ENCODE measurements at regions not wholly inside any gene's neighbourhood (a gene's known extent, or its start where the extent isn't known, plus 50 kb on each side); places are given as distances from the start of the nearest gene placed in this dataset.
"Not testable (repeated sequence)": the region's sequence is repeated elsewhere in the genome, so short reads cannot be mapped to it uniquely, and the experiment has no call there.

DNA sequence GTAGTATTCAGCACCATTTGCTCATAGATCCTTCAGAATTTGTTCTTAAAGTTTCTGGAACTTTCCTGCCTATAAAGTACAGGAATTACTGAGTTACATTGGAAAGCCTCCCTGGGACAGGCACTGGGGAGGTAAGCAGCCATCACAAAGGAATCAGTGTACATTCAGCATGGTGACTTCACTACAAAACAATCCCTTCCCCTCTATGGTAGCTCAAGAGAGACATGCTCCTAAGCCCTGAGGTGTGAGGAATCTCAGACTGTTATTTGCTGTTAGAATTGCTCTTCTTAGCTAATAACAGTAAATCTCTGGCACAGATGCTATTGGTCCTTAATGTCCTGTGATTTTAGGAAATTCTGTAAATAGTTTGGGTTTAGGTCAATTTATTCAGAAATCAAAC is 1898.0 kb upstream of the PCDH7 start:
- DNase-seq (no peak), ATAC-seq (ENCODE audit: low FRiP score) (no peak)
- no peaks in the 10 kb centered on the region for H3K4me1 ChIP-seq (ENCODE audit: control insufficient read depth in 1 of 2, insufficient read depth in 2 of 2, low read length in 2 of 2)
- intact Hi-C loops (cut with DNase I), result no loop called here
- H3K27me3 ChIP-seq (ENCODE audit: control insufficient read depth in 1 of 2, insufficient read depth in 2 of 2, low read length in 1 of 2), result no peaks in the 10 kb centered on the region
- no peaks in the 10 kb centered on the region for H3K36me3 ChIP-seq (ENCODE audit: control insufficient read depth in 1 of 2, insufficient read depth in 2 of 2, low read length in 1 of 2)
- H3K9me3 ChIP-seq (ENCODE audit: control insufficient read depth, low read length), result no peaks in the 10 kb centered on the region
- H3K27ac ChIP-seq (ENCODE audit: low read depth in 1 of 2, low read length in 2 of 2), result no peak overlapping the region
- H3K4me3 ChIP-seq (ENCODE audit: low read length in 2 of 2), result no peak overlapping the region

DNA sequence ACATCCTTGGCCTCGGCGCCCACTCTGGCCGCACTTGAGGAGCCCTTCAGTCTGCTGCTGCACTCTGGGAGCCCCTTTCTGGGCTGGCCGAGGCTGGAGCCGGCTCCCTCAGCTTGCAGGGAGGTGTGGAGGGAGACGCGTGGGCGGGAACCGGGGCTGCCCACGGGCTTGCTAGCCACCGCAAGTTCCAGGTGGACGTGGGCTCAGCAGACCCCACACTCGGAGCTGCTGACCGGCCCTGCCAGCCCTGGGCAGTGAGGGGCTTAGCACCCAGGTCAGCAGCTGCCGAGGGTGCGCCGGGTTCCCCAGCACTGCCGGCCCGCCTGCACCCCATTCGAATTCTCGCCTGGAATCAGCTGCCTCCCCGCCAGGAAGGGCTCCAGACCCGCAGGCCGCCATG is 1892.3 kb upstream of the PCDH7 start:
- ATAC-seq (ENCODE audit: low FRiP score) (no peak), DNase-seq (no peak)
- no peak overlapping the region for H3K4me3 ChIP-seq (ENCODE audit: low read length in 2 of 2)
- no peaks in the 10 kb centered on the region for H3K36me3 ChIP-seq (ENCODE audit: control insufficient read depth in 1 of 2, insufficient read depth in 2 of 2, low read length in 1 of 2)
- no peaks in the 10 kb centered on the region for H3K4me1 ChIP-seq (ENCODE audit: control insufficient read depth in 1 of 2, insufficient read depth in 2 of 2, low read length in 2 of 2)
- H3K9me3 ChIP-seq (ENCODE audit: control insufficient read depth, low read length), result no peaks in the 10 kb centered on the region
- no peaks in the 10 kb centered on the region for H3K27me3 ChIP-seq (ENCODE audit: control insufficient read depth in 1 of 2, insufficient read depth in 2 of 2, low read length in 1 of 2)
- WGBS, 2 donors, result 97% methylated on average over 24 of the region's 24 CpGs
- intact Hi-C loops (cut with DNase I), result no loop called here
- no peak overlapping the region for H3K27ac ChIP-seq (ENCODE audit: low read depth in 1 of 2, low read length in 2 of 2)

DNA sequence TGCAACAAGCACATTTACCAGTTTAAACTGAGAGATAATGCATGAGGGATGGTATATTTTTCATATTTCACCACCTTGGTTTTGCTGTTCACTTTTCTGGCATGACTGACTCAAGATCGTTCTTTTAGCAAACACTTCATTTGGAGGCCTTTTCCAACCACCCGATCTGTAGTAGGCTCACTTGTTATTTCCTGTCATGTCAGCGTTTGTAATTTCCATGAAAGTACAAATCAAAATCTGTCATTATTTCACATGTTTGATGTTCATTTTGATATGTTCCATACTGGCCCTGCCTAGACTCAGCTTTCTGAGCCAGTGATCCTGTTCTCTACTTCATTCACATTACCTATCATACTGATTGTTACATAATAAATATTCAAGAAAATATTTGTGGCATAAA is 1888.3 kb upstream of the PCDH7 start:
- H3K4me1 ChIP-seq (ENCODE audit: control insufficient read depth in 1 of 2, insufficient read depth in 2 of 2, low read length in 2 of 2), result no peaks in the 10 kb centered on the region
- intact Hi-C loops (cut with DNase I), result no loop called here
- WGBS, 2 donors, result 50 to 54% methylated on average over 3 of the region's 3 CpGs
- H3K27ac ChIP-seq (ENCODE audit: low read depth in 1 of 2, low read length in 2 of 2), result no peak overlapping the region
- H3K27me3 ChIP-seq (ENCODE audit: control insufficient read depth in 1 of 2, insufficient read depth in 2 of 2, low read length in 1 of 2), result no peaks in the 10 kb centered on the region
- ATAC-seq (ENCODE audit: low FRiP score) (no peak), DNase-seq (no peak)
- H3K9me3 ChIP-seq (ENCODE audit: control insufficient read depth, low read length), result no peaks in the 10 kb centered on the region
- no peak overlapping the region for H3K4me3 ChIP-seq (ENCODE audit: low read length in 2 of 2)
- no peaks in the 10 kb centered on the region for H3K36me3 ChIP-seq (ENCODE audit: control insufficient read depth in 1 of 2, insufficient read depth in 2 of 2, low read length in 1 of 2)

DNA sequence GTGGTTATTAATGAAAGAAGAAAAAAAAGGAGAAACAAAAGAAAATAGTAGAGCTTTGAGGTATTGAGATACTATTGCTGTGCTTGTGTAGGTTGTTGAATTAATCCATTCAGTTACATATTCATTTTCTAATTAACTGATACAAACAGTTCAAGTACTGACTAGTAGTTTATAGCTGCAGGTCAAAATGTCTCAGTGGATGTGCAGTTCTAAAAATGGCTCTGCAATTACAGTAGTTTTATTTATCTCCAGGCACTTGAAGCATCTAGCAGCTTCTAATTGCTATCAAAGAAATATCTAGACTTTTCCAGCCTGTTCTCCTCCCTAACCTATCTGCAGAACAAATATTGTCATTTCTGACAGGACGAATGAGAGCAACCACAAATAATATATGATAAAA is 1887.7 kb upstream of the PCDH7 start:
- no peaks in the 10 kb centered on the region for H3K9me3 ChIP-seq (ENCODE audit: control insufficient read depth, low read length)
- no peak for ATAC-seq (ENCODE audit: low FRiP score)
- WGBS, 2 donors, result 46 to 48% methylated on average over 1 of the region's 1 CpG

DNA sequence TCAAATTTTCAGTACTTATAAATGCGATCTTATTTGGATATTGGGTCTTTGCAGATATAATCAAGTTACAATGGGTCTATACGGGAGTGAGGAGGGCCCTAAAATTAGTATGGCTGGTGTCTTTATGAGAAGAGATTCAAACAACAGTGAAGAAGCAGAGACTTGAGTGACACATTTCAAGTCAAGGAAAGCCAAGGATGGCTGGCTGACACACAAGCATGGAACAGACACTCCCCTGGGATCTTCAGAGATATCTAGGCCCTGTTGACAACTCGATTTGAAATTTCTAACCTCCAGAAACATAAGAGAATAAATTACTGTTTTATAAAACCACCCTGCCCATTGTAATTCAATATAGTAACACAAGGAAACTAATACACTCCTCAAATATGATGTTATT is 1886.0 kb upstream of the PCDH7 start:
- Histone ChIP-seq H3K36me3 (ENCODE audit: control insufficient read depth in 1 of 2, insufficient read depth in 2 of 2, low read length in 1 of 2) (no peaks in the 10 kb centered on the region), H3K4me3 (ENCODE audit: low read length in 2 of 2) (no peak overlapping the region), H3K27ac (ENCODE audit: low read depth in 1 of 2, low read length in 2 of 2) (no peak overlapping the region), H3K4me1 (ENCODE audit: control insufficient read depth in 1 of 2, insufficient read depth in 2 of 2, low read length in 2 of 2) (no peaks in the 10 kb centered on the region), H3K27me3 (ENCODE audit: control insufficient read depth in 1 of 2, insufficient read depth in 2 of 2, low read length in 1 of 2) (no peaks in the 10 kb centered on the region), H3K9me3 (ENCODE audit: control insufficient read depth, low read length) (no peaks in the 10 kb centered on the region)
- intact Hi-C loops (cut with DNase I), result no loop called here
- ATAC-seq (ENCODE audit: low FRiP score), result no peak
- no peak for DNase-seq
- 67 to 75% methylated on average over 3 of the region's 3 CpGs for WGBS, 2 donors

More for the DNA sequence above, 1887.7 kb upstream of the PCDH7 start:
- H3K4me3 ChIP-seq (ENCODE audit: low read length in 2 of 2), result no peak overlapping the region
- no peaks in the 10 kb centered on the region for H3K4me1 ChIP-seq (ENCODE audit: control insufficient read depth in 1 of 2, insufficient read depth in 2 of 2, low read length in 2 of 2)
- H3K36me3 ChIP-seq (ENCODE audit: control insufficient read depth in 1 of 2, insufficient read depth in 2 of 2, low read length in 1 of 2), result no peaks in the 10 kb centered on the region
- no peak for DNase-seq
- no peak overlapping the region for H3K27ac ChIP-seq (ENCODE audit: low read depth in 1 of 2, low read length in 2 of 2)
- no peaks in the 10 kb centered on the region for H3K27me3 ChIP-seq (ENCODE audit: control insufficient read depth in 1 of 2, insufficient read depth in 2 of 2, low read length in 1 of 2)
- intact Hi-C loops (cut with DNase I), result no loop called here

DNA sequence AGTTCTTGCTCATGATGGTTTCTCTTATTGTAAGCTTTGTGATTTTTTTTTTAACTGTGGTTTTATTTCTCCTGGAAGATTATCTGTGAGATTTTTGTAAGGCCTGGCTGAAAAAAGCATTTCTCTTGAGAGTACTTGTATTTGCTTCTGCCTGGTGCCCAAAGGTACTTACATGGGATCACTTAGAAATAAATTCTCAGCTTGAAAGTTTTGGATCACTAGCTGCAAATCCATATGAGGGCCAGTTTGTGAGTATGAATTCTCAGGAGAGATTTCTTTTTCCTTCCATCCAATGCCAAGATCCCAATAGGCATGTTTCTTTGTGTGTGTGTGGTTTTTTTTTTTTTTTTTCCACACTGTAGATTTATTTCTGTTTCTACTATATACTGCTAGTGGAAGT is 1884.7 kb upstream of the PCDH7 start:
- no peak for ATAC-seq (ENCODE audit: low FRiP score)
- intact Hi-C loops (cut with DNase I), result no loop called here
- Histone ChIP-seq H3K27me3 (ENCODE audit: control insufficient read depth in 1 of 2, insufficient read depth in 2 of 2, low read length in 1 of 2) (no peaks in the 10 kb centered on the region), H3K9me3 (ENCODE audit: control insufficient read depth, low read length) (no peaks in the 10 kb centered on the region), H3K4me1 (ENCODE audit: control insufficient read depth in 1 of 2, insufficient read depth in 2 of 2, low read length in 2 of 2) (no peaks in the 10 kb centered on the region), H3K27ac (ENCODE audit: low read depth in 1 of 2, low read length in 2 of 2) (no peak overlapping the region), H3K4me3 (ENCODE audit: low read length in 2 of 2) (no peak overlapping the region), H3K36me3 (ENCODE audit: control insufficient read depth in 1 of 2, insufficient read depth in 2 of 2, low read length in 1 of 2) (no peaks in the 10 kb centered on the region)
- no peak for DNase-seq

DNA sequence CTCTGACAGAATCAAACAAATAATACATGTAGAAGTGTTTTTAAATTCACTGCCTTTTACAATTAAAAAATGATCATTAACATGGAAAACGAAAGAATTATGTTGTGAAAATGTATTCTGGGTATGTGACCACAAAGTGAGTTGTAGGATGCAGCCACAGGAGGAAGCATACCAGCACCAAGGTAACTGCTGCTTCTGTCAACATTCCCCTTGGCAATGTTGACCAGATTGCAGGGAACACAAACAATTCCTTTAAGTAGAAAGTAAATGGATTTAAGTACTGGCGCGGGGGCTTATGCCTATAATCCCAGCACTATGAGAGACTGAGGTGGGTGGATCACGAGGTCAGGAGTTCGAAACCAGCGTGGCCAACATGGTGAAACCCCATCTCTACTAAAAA is 1877.9 kb upstream of the PCDH7 start:
- ATAC-seq (ENCODE audit: low FRiP score), result no peak
- WGBS, 2 donors, result 75 to 77% methylated on average over 6 of the region's 6 CpGs
- intact Hi-C loops (cut with DNase I), result no loop called here
- H3K4me1 ChIP-seq (ENCODE audit: control insufficient read depth in 1 of 2, insufficient read depth in 2 of 2, low read length in 2 of 2), result no peaks in the 10 kb centered on the region
- no peaks in the 10 kb centered on the region for H3K9me3 ChIP-seq (ENCODE audit: control insufficient read depth, low read length)
- H3K4me3 ChIP-seq (ENCODE audit: low read length in 2 of 2), result no peak overlapping the region
- H3K27ac ChIP-seq (ENCODE audit: low read depth in 1 of 2, low read length in 2 of 2), result no peak overlapping the region
- DNase-seq, result no peak
- no peaks in the 10 kb centered on the region for H3K36me3 ChIP-seq (ENCODE audit: control insufficient read depth in 1 of 2, insufficient read depth in 2 of 2, low read length in 1 of 2)
- no peaks in the 10 kb centered on the region for H3K27me3 ChIP-seq (ENCODE audit: control insufficient read depth in 1 of 2, insufficient read depth in 2 of 2, low read length in 1 of 2)

DNA sequence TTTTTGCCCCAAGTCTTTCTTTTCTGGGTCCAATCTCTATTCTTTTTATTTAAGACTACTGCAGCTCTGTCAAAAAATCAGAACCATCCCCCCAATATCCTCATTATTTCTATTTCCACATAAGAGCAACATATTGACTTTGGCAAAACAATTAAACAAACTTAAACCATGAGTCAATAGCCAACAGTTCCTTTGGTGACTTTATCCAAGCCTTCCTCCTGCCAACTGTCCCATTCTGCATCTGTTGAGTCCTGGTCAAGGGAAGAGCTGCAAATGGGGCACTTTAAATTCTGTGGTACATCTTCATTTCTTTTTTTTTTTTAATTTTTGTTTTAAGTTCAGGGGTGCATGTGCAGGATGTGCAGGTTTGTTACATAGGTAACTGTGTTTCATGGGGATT is 1875.0 kb upstream of the PCDH7 start:
- no peak overlapping the region for H3K4me3 ChIP-seq (ENCODE audit: low read length in 2 of 2)
- H3K9me3 ChIP-seq (ENCODE audit: control insufficient read depth, low read length), result no peaks in the 10 kb centered on the region
- no peaks in the 10 kb centered on the region for H3K27me3 ChIP-seq (ENCODE audit: control insufficient read depth in 1 of 2, insufficient read depth in 2 of 2, low read length in 1 of 2)
- H3K27ac ChIP-seq (ENCODE audit: low read depth in 1 of 2, low read length in 2 of 2), result no peak overlapping the region
- ATAC-seq (ENCODE audit: low FRiP score) (no peak), DNase-seq (no peak)
- H3K36me3 ChIP-seq (ENCODE audit: control insufficient read depth in 1 of 2, insufficient read depth in 2 of 2, low read length in 1 of 2), result no peaks in the 10 kb centered on the region
- no peaks in the 10 kb centered on the region for H3K4me1 ChIP-seq (ENCODE audit: control insufficient read depth in 1 of 2, insufficient read depth in 2 of 2, low read length in 2 of 2)
- intact Hi-C loops (cut with DNase I), result no loop called here

DNA sequence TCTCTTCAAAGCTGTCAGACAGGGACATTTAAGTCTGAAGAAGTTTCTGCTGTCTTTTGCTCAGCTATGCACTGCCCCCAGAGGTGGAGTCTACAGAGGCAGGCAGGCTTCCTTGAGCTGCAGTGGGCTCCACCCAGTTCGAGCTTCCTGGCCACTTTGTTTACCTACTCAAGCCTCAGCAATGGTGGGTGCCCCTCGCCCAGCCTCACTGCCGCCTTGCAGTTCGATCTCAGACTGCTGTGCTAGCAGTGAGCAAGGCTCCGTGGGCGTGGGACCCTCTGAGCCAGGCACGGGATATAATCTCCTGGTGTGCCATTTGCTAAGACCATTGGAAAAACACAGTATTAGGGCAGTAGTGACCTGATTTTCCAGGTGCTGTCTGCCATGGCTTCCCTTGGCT is 1863.1 kb upstream of the PCDH7 start:
- ATAC-seq (ENCODE audit: low FRiP score); H3K27me3 ChIP-seq (ENCODE audit: control insufficient read depth in 1 of 2, insufficient read depth in 2 of 2, low read length in 1 of 2); H3K4me3 ChIP-seq (ENCODE audit: low read length in 2 of 2); H3K4me1 ChIP-seq (ENCODE audit: control insufficient read depth in 1 of 2, insufficient read depth in 2 of 2, low read length in 2 of 2); H3K27ac ChIP-seq (ENCODE audit: low read depth in 1 of 2, low read length in 2 of 2); intact Hi-C loops (cut with DNase I); DNase-seq; H3K36me3 ChIP-seq (ENCODE audit: control insufficient read depth in 1 of 2, insufficient read depth in 2 of 2, low read length in 1 of 2); H3K9me3 ChIP-seq (ENCODE audit: control insufficient read depth, low read length): not testable (repeated sequence)
- WGBS, 2 donors, result 84 to 85% methylated on average over 7 of the region's 7 CpGs

DNA sequence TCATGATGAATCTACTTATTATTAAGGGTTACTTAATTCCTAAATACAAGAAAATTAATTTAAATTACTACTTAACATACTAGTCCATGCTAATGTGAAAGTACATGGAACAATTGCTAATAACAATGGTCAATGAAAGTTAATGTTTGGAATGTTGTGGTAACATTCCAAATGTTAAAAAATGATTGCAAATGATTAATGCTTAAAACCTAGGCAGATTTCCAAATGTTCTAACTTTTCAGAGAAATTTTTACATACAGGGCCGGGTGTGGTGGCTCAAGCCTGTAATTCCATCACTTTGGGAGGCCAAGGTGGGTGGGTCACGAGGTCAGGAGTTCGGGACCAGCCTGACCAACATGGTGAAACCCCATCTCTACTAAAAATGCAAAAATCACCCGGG is 1851.3 kb upstream of the PCDH7 start:
- 51 to 58% methylated on average over 4 of the region's 4 CpGs for WGBS, 2 donors
- no peak overlapping the region for H3K4me3 ChIP-seq (ENCODE audit: low read length in 2 of 2)
- DNase-seq (no peak), ATAC-seq (ENCODE audit: low FRiP score) (no peak)
- H3K27me3 ChIP-seq (ENCODE audit: control insufficient read depth in 1 of 2, insufficient read depth in 2 of 2, low read length in 1 of 2), result no peaks in the 10 kb centered on the region
- H3K4me1 ChIP-seq (ENCODE audit: control insufficient read depth in 1 of 2, insufficient read depth in 2 of 2, low read length in 2 of 2), result no peaks in the 10 kb centered on the region
- H3K27ac ChIP-seq (ENCODE audit: low read depth in 1 of 2, low read length in 2 of 2), result no peak overlapping the region
- H3K36me3 ChIP-seq (ENCODE audit: control insufficient read depth in 1 of 2, insufficient read depth in 2 of 2, low read length in 1 of 2), result no peaks in the 10 kb centered on the region
- no peaks in the 10 kb centered on the region for H3K9me3 ChIP-seq (ENCODE audit: control insufficient read depth, low read length)
- intact Hi-C loops (cut with DNase I), result no loop called here
